Stimulated activated naive CD8-positive, alpha-beta T cell treated with anti-CD3 and anti-CD28 coated beads, Interleukin-15, Interleukin-2, amounts not matched to agents 100 ng/mL and 50 ng/mL, for 24 hours (primary cell): ENCODE measurements at regions not wholly inside any gene's neighbourhood (a gene's known extent, or its start where the extent isn't known, plus 50 kb on each side); places are given as distances from the start of the nearest gene placed in this dataset.

Source experiments
- H3K27ac Mint-ChIP-seq: one replicate; pipeline ENCODE4 v1.8.0; 2021; ENCODE audit warnings: mild to moderate bottlenecking, mixed read lengths
- H3K27me3 Mint-ChIP-seq: one replicate; pipeline ENCODE4 v1.8.0; 2021; ENCODE audit warnings: mixed read lengths
- H3K36me3 Mint-ChIP-seq: one replicate; pipeline ENCODE4 v1.8.0; 2021; ENCODE audit warnings: low read depth, mixed read lengths
- H3K4me1 Mint-ChIP-seq: one replicate; pipeline ENCODE4 v1.8.0; 2021; ENCODE audit warnings: low read depth, mixed read lengths
- H3K4me3 Mint-ChIP-seq: one replicate; pipeline ENCODE4 v1.8.0; 2021; ENCODE audit warnings: mild to moderate bottlenecking, mixed read lengths
- H3K9me3 Mint-ChIP-seq: one replicate; pipeline ENCODE4 v1.8.0; 2021; ENCODE audit warnings: mixed read lengths

DNA sequence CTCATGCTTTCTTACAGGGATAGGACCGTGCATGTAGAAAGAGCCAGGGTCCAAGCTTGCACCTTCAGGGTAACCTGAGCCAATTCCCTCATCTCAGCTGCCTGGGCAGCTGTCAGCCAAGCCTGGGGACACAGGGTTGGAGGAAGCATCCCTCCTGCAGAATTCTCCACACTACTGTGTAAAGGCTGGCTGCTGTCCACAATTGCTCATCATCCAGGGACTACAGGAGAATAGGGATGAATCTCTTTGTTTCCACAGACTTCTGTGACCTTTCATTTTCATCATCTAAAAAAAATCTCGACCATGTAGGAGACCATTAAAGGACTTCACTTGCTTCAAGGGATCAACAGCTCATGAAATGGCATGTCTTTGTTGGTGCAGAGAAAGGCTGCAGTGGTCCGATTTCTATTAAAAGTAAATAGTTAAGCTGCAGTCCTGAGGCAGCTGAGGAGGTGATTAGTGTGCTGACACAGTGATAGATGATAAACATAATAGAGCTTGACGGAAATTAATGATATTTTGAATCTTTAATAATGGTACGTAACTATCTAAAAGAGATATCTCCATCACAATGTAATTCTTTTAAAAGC, 74.4 kb upstream of the COPS8 start:
- Mint-ChIP-seq H3K36me3 (no peaks in the 10 kb centered on the region), H3K4me1 (no peaks in the 10 kb centered on the region), H3K4me3 (no peak overlapping the region), H3K27me3 (peaks cover 4% of the 10 kb centered on the region), H3K9me3 (no peaks in the 10 kb centered on the region), H3K27ac (no peak overlapping the region)

- H3K4me3 Mint-ChIP-seq = no peak overlapping the region
- no peak overlapping the region for H3K27ac Mint-ChIP-seq
- no peaks in the 10 kb centered on the region for H3K36me3 Mint-ChIP-seq
- H3K4me1 Mint-ChIP-seq = no peaks in the 10 kb centered on the region
- H3K27me3 Mint-ChIP-seq = peaks cover 4% of the 10 kb centered on the region
- H3K9me3 Mint-ChIP-seq = no peaks in the 10 kb centered on the region
Measured at GRCh38 chr2:237012004-237012403, 73.7 kb upstream of the COPS8 start.

GRCh38 chr2:237012577-237013267, 73.0 kb upstream of the COPS8 start:
- no peak overlapping the region for H3K27ac Mint-ChIP-seq
- no peak overlapping the region for H3K4me3 Mint-ChIP-seq
- H3K4me1 Mint-ChIP-seq = no peaks in the 10 kb centered on the region
- H3K9me3 Mint-ChIP-seq = no peaks in the 10 kb centered on the region
- H3K36me3 Mint-ChIP-seq = no peaks in the 10 kb centered on the region
- peaks cover 4% of the 10 kb centered on the region for H3K27me3 Mint-ChIP-seq

DNA sequence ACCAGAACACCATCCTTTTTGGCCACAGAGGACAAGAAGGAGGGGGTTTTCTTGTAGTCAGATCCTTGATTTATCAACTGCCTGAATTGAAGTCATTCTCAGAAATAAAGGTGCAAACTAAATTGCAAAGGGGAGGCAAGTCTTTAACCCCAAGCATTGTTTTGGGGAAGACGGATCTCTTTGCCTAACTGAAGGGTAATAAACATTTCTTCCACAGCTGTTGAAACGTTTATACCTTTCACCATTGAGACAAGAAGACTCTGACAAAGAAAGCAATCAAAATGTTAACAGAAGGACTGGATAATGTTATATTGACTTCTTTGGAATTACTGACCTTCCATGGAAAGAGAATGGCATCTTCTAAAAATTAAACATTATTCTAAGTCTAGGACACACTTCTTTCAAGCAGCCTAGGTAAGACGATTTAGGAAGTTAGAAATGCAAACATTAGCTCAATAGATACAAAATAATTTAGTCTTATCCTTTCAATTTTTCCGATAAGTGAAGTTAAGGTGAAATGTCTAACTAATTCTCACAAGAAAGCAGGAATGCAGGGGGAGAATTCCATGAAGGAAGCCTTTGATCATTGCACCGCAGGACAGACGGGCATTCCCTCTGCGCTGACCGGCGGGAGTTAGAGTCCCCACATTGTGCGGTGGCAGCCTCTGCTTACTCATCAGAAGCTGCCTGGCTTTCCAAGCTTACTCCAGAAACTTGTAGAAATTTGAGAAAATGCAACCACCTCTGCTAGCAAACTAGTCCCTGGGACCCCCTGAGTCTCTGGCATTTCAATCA, 69.4 kb upstream of the COPS8 start:
- H3K36me3 Mint-ChIP-seq = no peaks in the 10 kb centered on the region
- H3K4me3 Mint-ChIP-seq = no peak overlapping the region
- H3K27me3 Mint-ChIP-seq = no peaks in the 10 kb centered on the region

DNA sequence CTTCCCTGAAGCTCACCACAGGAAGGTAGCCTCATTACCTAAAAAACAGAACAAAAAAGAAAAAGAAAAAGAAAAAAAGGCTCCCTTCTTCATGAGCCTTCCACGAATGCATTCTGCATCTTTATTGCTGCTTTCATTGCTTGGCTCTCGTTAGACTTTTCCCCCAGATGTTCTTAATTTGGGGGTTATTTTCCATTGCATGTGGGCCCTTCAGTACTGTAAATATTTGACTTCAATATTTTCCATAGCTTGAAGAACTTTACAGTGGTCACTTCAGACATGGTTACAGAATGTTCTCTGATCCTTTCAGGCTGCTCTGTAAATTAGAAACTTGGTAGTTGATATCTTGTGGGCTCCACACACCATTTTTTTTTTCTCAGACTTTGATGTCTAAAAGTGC, 65.6 kb upstream of the COPS8 start:
- no peaks in the 10 kb centered on the region for H3K27me3 Mint-ChIP-seq
- H3K36me3 Mint-ChIP-seq = no peaks in the 10 kb centered on the region
- H3K27ac Mint-ChIP-seq = no peak overlapping the region
- H3K4me1 Mint-ChIP-seq = no peaks in the 10 kb centered on the region
- no peak overlapping the region for H3K4me3 Mint-ChIP-seq
- H3K9me3 Mint-ChIP-seq = no peaks in the 10 kb centered on the region

More for the DNA sequence above, 69.4 kb upstream of the COPS8 start:
- Mint-ChIP-seq H3K9me3 (no peaks in the 10 kb centered on the region), H3K4me1 (no peaks in the 10 kb centered on the region), H3K27ac (no peak overlapping the region)

GRCh38 chr2:237022533-237022932, 63.2 kb upstream of the COPS8 start:
- no peak overlapping the region for H3K4me3 Mint-ChIP-seq
- no peaks in the 10 kb centered on the region for H3K4me1 Mint-ChIP-seq
- H3K27ac Mint-ChIP-seq = no peak overlapping the region
- no peaks in the 10 kb centered on the region for H3K36me3 Mint-ChIP-seq
- H3K27me3 Mint-ChIP-seq = no peaks in the 10 kb centered on the region
- H3K9me3 Mint-ChIP-seq = no peaks in the 10 kb centered on the region

DNA sequence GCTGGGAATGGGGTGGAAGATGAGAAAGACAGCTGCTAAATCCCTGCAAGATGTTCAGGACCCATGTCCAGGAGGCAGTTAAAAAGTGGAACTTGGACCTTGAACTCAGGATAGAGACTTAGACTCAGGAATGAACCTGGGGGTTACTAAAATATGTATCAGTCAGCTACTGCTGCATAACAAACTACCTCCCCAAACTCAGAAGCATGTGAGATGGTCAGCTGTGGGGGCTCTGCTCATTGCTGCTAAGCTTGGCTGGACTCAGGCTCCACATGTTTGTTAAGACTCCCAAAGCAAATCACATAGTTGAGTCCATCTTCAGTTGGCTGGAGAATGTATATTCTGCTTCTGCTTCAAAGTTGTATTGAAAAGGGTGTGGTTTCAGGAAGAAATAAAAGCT, 61.4 kb upstream of the COPS8 start:
- Mint-ChIP-seq H3K27ac (no peak overlapping the region), H3K27me3 (no peaks in the 10 kb centered on the region), H3K4me3 (no peak overlapping the region), H3K36me3 (no peaks in the 10 kb centered on the region), H3K9me3 (no peaks in the 10 kb centered on the region), H3K4me1 (no peaks in the 10 kb centered on the region)

DNA sequence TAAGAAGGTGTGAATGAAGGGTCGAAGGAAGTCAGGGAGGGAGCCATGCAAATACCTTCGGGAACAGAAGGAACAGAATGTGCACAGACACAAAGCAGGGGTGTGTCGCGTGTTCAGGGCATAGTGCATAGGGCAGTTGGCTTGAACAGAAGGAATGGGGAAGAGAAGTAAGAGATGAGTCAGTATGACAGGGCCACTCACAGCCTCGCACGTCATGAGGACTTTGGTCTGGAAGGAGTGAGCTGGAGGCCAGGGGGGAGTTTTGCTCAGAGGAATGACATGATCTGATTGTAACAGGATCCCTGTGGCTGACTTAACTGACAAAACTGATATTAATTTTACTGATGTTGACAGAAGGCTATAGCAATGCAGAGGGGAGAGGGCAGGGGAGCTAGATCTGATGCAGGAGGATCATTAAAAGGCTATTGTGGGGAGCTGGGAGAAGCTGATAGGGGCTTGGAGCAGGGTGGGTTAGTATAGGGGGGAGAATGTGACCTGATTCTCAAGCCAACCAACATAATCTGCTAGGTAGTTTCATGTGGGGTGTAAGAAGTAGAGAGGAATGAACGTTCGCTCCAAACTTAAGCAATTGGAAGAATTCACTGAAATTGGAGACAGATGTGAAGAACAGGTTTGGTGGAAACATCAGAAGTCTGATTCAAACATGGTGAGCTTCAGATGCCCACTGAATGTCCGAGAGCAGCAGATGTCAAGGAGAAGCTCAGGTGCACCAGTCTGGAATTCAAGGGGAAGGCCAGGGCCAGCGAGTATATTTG, 60.4 kb upstream of the COPS8 start:
- H3K27me3 Mint-ChIP-seq = no peaks in the 10 kb centered on the region
- H3K4me3 Mint-ChIP-seq = no peak overlapping the region
- no peaks in the 10 kb centered on the region for H3K36me3 Mint-ChIP-seq
- H3K27ac Mint-ChIP-seq = no peak overlapping the region
- H3K9me3 Mint-ChIP-seq = no peaks in the 10 kb centered on the region
- no peaks in the 10 kb centered on the region for H3K4me1 Mint-ChIP-seq

DNA sequence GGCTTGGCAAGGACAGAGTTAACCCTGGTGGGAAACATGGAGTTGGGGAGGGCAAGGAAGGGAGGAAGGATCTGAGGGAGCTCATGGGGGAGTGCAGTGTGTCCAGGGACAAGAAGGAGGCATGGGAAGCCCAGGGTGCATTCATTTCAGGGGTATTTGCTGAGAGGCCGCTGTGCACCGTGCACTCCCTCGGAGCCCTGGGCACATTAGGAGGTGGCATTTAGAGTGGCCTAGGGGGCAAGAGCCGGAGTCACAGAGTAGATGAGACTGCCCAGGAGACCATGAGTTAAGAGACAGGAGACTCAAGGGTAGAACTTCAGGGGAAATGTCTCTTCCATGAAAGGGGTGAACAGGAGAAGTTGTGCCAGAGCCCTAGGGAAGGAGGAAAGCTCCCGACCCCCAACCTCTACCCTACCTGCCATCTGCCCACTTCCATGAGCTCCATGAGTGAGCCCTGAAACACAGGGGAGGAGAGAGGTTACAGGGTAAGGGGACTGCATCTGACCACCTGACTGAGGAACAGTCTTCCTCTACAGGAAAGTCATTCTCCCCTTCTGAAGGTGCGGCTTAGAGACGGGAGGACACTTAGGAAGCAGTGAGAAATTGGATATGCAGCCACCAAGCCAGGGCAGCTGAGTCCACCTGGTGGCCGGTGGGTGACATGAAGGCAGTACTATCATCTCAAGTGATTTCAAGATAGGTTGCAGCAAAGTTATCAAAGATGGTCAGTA, 58.5 kb upstream of the COPS8 start:
- Mint-ChIP-seq H3K27ac (no peak overlapping the region), H3K4me3 (no peak overlapping the region), H3K27me3 (no peaks in the 10 kb centered on the region), H3K36me3 (no peaks in the 10 kb centered on the region), H3K9me3 (no peaks in the 10 kb centered on the region), H3K4me1 (no peaks in the 10 kb centered on the region)

DNA sequence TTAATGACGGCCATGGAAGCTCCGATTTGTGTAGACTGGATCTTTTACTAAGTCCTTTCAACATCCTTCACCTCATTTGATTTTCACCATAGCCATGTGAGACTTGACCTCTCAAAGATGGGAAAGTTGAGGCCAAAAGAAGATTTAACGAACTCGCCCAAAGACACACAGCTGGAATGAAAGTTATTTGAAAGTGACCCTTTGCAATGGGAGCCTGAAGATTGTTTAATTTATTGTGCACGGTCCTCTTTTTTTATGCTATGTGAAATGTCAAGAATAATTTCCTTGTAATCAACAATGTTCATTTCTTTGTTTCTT, 58.0 kb upstream of the COPS8 start:
- Mint-ChIP-seq H3K4me3 (no peak overlapping the region), H3K27ac (no peak overlapping the region), H3K27me3 (no peaks in the 10 kb centered on the region), H3K36me3 (no peaks in the 10 kb centered on the region), H3K4me1 (no peaks in the 10 kb centered on the region), H3K9me3 (no peaks in the 10 kb centered on the region)

GRCh38 chr2:237030382-237030781, 55.3 kb upstream of the COPS8 start:
- Mint-ChIP-seq H3K36me3 (no peaks in the 10 kb centered on the region), H3K27me3 (no peaks in the 10 kb centered on the region), H3K4me3 (no peak overlapping the region), H3K27ac (no peak overlapping the region), H3K4me1 (no peaks in the 10 kb centered on the region), H3K9me3 (no peaks in the 10 kb centered on the region)

DNA sequence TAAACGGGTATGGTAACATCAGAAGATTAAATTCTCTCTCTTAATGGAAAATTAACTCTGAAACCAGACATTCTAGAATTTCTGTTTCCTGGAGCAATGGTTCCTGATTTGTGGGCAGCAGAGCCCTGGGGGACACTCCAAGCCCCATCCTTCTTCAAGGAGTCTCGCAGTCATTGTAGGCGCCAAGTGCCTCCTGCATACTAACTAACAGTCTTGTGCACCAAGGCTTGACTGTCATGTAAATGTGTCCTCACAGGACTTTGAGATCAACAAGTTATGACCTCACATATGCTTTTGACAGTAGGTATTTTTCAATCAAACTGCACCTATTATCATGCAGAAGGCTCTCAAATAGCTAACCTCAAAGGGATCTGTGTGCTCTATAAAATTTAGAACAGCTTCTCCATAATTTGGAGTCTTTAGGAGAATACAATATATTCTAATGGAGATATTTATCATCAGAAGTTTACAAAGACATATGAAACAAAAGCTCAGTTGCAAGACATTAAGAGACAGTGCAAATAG, 52.1 kb upstream of the COPS8 start:
- H3K36me3 Mint-ChIP-seq = no peaks in the 10 kb centered on the region
- no peaks in the 10 kb centered on the region for H3K4me1 Mint-ChIP-seq
- no peak overlapping the region for H3K27ac Mint-ChIP-seq
- H3K4me3 Mint-ChIP-seq = no peak overlapping the region
- no peaks in the 10 kb centered on the region for H3K27me3 Mint-ChIP-seq
- no peaks in the 10 kb centered on the region for H3K9me3 Mint-ChIP-seq

DNA sequence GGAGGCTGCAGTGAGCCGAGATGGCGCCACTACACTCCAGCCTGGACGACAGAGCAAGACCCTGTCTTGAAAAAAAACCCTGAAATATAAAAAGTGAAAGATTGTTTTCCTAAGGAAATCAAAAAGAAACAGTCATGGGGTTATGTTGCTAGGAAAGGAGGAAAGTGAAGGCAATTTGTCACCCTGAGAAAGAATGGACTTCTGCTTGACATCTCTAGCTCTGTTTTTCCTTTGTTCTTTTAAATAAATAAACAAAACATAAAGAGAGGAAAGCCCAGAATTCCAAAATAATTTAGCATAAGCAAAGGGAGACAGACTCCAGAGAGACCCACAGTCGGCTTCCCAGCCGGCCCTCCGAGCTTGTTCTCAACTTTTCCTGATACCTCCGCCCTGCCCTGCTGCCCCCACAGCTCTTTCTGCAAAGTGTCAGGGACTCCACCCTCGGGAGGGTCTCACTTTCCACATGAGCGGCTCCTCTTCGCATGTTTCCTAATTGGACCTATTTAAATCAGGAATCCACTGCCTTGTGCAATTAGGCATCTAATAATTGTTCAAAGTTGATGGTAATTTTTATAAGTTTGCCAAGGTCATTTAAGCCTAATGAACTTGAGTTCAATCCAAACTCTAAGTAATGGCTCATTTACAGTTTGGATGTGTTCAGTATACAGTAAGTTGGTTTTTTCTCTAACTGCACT, 49.8 kb upstream of the COPS8 start:
- Mint-ChIP-seq H3K4me3 (no peak overlapping the region), H3K4me1 (no peaks in the 10 kb centered on the region), H3K36me3 (no peaks in the 10 kb centered on the region), H3K9me3 (no peaks in the 10 kb centered on the region), H3K27ac (no peak overlapping the region), H3K27me3 (no peaks in the 10 kb centered on the region)
